Sigmoid colon (tissue), 6 donors: ENCODE measurements at regions not wholly inside any gene's neighbourhood (a gene's known extent, or its start where the extent isn't known, plus 50 kb on each side); places are given as distances from the start of the nearest gene placed in this dataset.

Source experiments
- DNase-seq: peaks from one replicate; pipeline ENCODE4 v3.0.0-alpha.2; 2019
- H3K27ac ChIP-seq, 4 donors: fragments of 200-600 bp; sonication (generic); one replicate each; pipeline ENCODE4 v1.5.1; 2016 to 2019; ENCODE audit warnings: mild to moderate bottlenecking in 1 of 4
- H3K27me3 ChIP-seq, 3 donors: fragments of 200-600 bp; sonication (generic); one replicate each; pipeline ENCODE4 v1.5.1; 2019; ENCODE audit warnings: mild to moderate bottlenecking in 1 of 3
- H3K36me3 ChIP-seq, 4 donors: fragments of 200-600 bp; sonication (generic); one replicate each; pipeline ENCODE4 v1.5.1; 2016 to 2019
- H3K4me1 ChIP-seq, 4 donors: fragments of 200-600 bp; sonication (generic); one replicate each; pipeline ENCODE4 v1.5.1; 2017 to 2019
- H3K4me3 ChIP-seq, 4 donors: fragments of 200-600 bp; sonication (generic); one replicate each; pipeline ENCODE4 v1.5.1; 2017 to 2019; ENCODE audit warnings: mild to moderate bottlenecking in 2 of 4, moderate library complexity in 1 of 4
- H3K9me3 ChIP-seq, 4 donors: fragments of 200-600 bp in 3 of 4; sonication (generic) in 3 of 4; one replicate each; pipeline versions ENCODE4 v1.5.1 to v1.6.1; 2013 to 2019
- CTCF ChIP-seq, 4 experiments: fragments of 450-650 bp in 3 of 4; fragments of 200-600 bp in 1 of 4; IDR thresholded peaks; one replicate each; pipeline ENCODE4 v1.5.1; 2016 to 2019; ENCODE audit warnings: antibody characterized with exemption in 4 of 4, mild to moderate bottlenecking in 3 of 4, moderate library complexity in 2 of 4
- EP300 ChIP-seq, 4 donors: sonication (generic); formaldehyde crosslinking; IDR thresholded peaks; one replicate each; pipeline ENCODE4 v1.6.1; 2017; ENCODE audit warnings: antibody characterized with exemption in 4 of 4
- POLR2A ChIP-seq, 2 donors: fragments of 450-650 bp; IDR thresholded peaks; one replicate each; pipeline ENCODE4 v1.6.1; 2016; ENCODE audit warnings: antibody characterized with exemption in 2 of 2, mild to moderate bottlenecking in 2 of 2, moderate library complexity in 2 of 2
- POLR2AphosphoS5 ChIP-seq, 4 donors: sonication (generic); formaldehyde crosslinking; IDR thresholded peaks; one replicate each; pipeline ENCODE4 v1.6.1; 2017; ENCODE audit warnings: antibody characterized with exemption in 4 of 4
- WGBS, 2 donors: extraction: QIAGEN DNeasy Blood & Tissue Kit; methylation state at CpG; one replicate each; pipeline ENCODE4 v1.1.7; 2013; 5-methylcytosine and 5-hydroxymethylcytosine counted together
- intact Hi-C: fragments of 100-400 bp; cut with DNase I; formaldehyde crosslinking; loops from one replicate; pipeline ENCODE4 v1.15.1; 2023
- donor health status: healthy with polysubstance abuse.
- donor health status: healthy.

- intact Hi-C loops = no loop called here
- H3K36me3 ChIP-seq = no peaks in the 10 kb centered on the region
- no peak overlapping the region for H3K4me3 ChIP-seq
- no peak for TF ChIP-seq EP300 (IDR thresholded peaks at IDR 0.05)
- peak in 1 of 4 experiments; percentile 17 for TF ChIP-seq CTCF (IDR thresholded peaks at IDR 0.05)
- peak; percentile 48 for DNase-seq
- H3K27me3 ChIP-seq = peaks cover 21 to 84% (median 58%) of the 10 kb centered on the region in 3 donors
- H3K4me1 ChIP-seq = peaks cover 0 to 35% (median 30%) of the 10 kb centered on the region in 4 donors
- no peaks in the 10 kb centered on the region for H3K9me3 ChIP-seq
- 14 to 15% methylated on average over 36 of the region's 36 CpGs for WGBS, 2 donors
- H3K27ac ChIP-seq = peak overlapping the region in 3 of 4 donors; percentile 4 to 27 (median 7)
Observed at GRCh38 chr19:30222992-30223865, 149.0 kb upstream of the ZNF536 start.

GRCh38 chr19:30223866-30224688 lies 148.1 kb upstream of the ZNF536 start:
- TF ChIP-seq EP300 (IDR thresholded peaks at IDR 0.05) (no peak), POLR2A (IDR thresholded peaks at IDR 0.05) (no peak), CTCF (IDR thresholded peaks at IDR 0.05) (no peak), POLR2AphosphoS5 (IDR thresholded peaks at IDR 0.05) (no peak)
- Histone ChIP-seq H3K4me3 (peak overlapping the region in 1 of 4 donors; percentile 62), H3K27me3 (peaks cover 30 to 93% (median 61%) of the 10 kb centered on the region in 3 donors), H3K9me3 (no peaks in the 10 kb centered on the region), H3K36me3 (no peaks in the 10 kb centered on the region), H3K27ac (peak overlapping the region in 2 of 4 donors; percentile 4 to 27), H3K4me1 (peaks cover 0 to 40% (median 37%) of the 10 kb centered on the region in 4 donors)
- DNase-seq = no peak
- intact Hi-C loops = no loop called here
- 14 to 22% methylated on average over 18 of the region's 18 CpGs for WGBS, 2 donors

DNA sequence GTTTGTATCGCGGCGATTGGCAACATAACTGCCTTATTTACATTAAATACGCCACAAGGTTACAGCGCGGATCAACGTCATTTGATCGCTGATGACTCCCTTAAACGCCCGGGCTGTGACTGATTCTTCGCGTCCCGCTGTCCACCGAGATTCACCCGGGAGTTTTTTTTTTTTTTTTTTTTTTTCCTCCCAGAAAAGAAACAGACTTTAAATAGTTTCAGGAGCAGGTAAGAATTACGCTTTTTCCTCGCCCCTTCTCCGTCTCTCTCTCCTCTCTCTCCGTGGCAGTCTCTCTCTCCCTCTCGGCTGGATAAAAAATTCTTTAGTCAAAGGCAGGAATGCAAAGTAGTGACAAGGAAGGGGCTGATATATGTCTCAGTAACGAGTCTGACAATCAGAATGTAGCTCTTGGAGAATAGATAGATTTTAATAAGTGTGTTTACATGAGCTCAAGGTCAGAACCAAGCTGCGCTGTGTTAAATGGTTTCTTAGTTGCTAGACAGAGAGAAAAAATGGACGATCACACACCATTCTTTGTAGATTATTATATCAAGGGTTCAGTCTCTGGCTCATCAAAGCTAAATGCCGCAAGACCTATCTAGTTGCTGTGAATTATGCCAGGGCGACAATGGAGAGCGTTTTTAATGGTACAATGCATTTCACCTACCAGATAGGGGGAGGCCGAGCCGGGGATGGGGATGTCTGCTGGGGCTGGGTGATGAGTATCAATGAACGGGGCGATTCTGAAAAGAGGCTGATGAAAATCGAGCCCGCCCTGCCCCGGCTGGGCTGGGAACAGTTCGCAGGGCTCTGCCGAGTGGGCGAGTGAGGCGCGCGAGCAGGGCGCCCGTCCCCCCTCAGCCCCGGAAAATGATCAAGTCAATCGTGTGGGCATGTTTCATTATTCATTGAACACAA lies 147.2 kb upstream of the ZNF536 start:
- H3K4me3 ChIP-seq = peak overlapping the region; percentile 17 to 65 (median 62)
- DNase-seq = peak; percentile 53
- peaks cover 0 to 40% (median 37%) of the 10 kb centered on the region in 4 donors for H3K4me1 ChIP-seq
- intact Hi-C loops = loop anchor here (5.0 kb wide), 1 partner anchor 422 kb away; no protein-coding TSS in a partner anchor
- WGBS, 2 donors = 3% methylated on average over 43 of the region's 43 CpGs
- H3K27ac ChIP-seq = peak overlapping the region; percentile 20 to 70 (median 46)
- H3K27me3 ChIP-seq = peaks cover 30 to 100% (median 68%) of the 10 kb centered on the region in 3 donors
- no peaks in the 10 kb centered on the region for H3K36me3 ChIP-seq
- no peak for TF ChIP-seq EP300 (IDR thresholded peaks at IDR 0.05)
- TF ChIP-seq POLR2AphosphoS5 (IDR thresholded peaks at IDR 0.05) = peak in 1 of 4 donors; percentile 19
- TF ChIP-seq POLR2A (IDR thresholded peaks at IDR 0.05) = no peak
- no peak for TF ChIP-seq CTCF (IDR thresholded peaks at IDR 0.05)
- no peaks in the 10 kb centered on the region for H3K9me3 ChIP-seq
